NCI-H1092 (cell line): ENCODE measurements at regions not wholly inside any gene's neighbourhood (a gene's known extent, or its start where the extent isn't known, plus 50 kb on each side); places are given as distances from the start of the nearest gene placed in this dataset.

Experiments
- DNase-seq: peaks from one replicate; lab custom pipeline; 2025; lab: John Stamatoyannopoulos, UW

DNA sequence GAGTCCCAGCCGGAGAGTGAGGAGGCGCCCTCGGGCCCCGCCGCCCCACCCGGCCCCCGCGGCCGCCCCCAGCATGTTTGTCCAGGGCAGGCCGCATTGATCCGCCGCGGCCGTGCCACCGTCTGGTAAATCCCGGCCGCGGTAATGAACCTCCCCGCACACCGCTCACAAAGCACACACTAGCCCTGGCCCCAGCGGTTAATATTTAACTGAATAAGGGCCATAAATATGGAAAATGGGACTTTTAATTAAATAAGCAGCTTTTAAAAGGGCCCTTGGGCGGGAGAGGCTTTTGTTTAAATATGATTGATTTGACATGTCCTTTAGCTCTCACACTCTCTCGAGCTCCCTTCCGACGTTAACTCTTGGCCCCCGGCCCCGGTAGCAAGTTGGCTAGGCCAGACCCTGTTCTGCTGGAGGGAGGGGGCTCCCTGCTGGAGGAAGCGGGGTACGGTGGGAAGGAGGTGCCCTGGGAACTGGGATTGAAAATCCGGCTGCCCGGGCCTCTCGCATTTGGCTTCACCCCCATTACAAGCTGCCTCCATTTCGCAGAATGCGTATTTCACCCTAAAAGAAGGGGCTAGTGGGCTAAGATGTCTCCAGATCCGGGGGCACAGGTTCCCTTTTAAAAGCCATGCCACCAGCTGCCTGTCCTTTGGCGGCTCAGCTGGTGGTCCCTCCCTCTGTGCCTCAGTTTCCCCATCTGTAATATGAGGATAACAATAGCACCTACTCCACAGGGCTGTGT is 199.8 kb downstream of the RBM19 start:
- DNase-seq: no peak

DNA sequence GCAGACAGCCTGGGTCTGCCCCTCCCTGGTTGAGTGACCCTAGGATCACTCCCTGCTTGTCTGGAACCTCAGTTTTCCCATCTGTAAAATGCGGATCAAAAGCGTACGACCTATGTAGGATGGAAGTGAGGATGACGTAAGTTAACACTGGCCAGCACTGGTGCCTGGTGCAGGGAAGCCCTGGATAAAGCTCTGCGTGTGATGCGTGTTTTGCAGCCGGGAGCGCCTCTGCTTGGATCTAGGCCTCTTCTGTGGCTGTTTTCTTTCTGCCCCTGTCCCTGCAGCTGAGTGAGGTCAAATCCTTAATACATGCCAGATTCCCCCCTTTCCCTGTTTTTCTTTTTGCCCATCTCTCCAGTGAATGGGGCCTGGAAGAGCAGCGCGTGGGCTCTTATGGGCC is 201.5 kb downstream of the RBM19 start:
- DNase-seq: no peak

DNA sequence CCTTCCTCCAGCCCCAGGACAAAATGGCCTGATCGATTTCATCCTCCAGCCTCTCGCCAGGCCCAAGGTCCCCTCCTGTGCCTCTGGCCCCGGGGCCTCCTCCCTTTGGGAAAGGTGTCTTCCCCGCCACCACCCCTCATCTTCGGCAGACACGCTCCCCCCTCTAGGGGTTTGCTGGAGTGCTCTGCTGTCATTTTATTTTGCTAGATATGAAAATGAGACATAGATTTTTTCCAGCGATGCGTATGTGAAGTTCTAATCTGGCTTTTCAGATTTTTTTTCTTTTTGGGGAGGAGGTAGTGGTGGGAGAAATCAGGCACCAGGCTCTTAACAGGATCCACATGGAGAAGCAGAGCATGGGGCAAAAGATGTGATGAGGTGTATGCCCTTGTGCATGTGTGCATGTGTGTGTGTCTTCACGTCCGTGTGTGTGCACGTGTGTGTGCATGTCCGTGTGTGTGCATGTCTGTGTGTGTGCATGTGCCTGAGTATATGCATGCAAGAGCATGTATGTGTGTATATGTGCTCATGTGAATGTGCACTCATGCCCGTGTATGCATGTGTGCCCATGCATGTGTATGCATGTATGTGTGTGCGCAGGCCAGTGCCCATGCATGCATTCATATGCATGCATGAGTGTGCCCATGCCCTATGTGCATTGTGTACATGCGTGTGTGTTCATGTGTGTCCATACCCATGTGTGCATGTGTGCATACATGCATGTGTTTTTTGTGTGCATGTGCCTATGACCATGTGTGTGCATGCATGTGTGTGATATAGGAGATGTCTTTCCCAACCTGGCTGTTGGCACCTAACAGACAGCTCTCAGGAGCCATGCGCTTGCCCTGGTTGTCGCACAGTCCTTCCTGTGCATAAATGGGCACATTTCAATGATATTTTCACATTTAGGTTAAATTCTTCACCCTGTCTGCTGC is 203.0 kb downstream of the RBM19 start:
- DNase-seq: no peak

DNA sequence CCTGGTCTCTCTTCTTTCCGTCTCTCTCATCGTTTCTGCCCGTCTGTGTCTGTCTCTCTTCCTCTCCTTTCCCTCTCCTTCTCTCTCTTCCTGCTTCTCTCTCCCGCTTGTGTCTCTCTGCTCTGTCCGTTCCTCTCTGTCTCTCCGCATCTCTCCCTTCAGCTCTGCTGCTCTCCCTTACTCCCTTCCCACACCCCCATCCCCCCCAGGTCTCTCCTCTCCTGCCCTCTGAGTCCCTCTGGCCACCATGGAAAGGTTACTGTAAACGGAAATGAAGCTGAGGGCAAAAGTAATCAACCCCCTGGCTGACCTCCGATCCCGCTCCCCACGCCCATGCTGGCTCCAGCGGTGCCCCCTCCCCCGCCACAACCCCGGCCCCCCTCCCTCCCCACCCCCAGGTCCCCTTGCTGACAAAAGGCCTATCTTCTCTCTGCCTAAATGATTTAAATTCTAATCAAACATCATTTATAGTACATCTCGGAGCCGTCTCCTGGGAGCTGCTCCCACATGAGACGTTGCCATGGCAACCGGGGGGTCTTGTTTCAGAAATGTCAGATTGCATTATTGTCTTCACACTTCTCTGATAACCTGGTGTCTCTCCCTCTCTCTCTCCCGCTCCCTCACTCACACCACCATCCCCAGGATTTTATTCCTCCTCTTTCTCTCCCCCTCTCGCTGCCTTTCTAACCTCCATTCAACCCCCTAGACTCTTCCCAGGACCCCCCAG is 203.8 kb downstream of the RBM19 start:
- DNase-seq: peak; percentile 43

DNA sequence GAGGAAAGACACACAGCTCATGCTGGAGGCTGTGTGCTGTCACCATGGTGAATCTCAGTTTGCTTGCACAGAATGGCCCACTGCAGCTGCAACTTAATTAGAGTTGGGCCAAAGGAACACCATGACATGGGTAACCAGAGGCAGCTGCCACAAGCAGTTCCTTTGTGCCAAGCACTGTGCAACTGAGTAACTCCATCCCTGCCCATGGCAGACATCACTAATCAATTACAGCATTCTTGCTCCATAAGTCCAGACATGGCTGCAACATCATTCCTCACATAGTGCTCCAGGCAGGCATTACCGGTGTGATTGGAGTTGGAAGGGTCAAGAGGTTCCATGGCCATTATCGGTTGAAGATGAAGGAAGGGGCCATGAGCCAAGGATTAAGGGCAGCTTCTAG is 207.0 kb downstream of the RBM19 start:
- DNase-seq: no peak

DNA sequence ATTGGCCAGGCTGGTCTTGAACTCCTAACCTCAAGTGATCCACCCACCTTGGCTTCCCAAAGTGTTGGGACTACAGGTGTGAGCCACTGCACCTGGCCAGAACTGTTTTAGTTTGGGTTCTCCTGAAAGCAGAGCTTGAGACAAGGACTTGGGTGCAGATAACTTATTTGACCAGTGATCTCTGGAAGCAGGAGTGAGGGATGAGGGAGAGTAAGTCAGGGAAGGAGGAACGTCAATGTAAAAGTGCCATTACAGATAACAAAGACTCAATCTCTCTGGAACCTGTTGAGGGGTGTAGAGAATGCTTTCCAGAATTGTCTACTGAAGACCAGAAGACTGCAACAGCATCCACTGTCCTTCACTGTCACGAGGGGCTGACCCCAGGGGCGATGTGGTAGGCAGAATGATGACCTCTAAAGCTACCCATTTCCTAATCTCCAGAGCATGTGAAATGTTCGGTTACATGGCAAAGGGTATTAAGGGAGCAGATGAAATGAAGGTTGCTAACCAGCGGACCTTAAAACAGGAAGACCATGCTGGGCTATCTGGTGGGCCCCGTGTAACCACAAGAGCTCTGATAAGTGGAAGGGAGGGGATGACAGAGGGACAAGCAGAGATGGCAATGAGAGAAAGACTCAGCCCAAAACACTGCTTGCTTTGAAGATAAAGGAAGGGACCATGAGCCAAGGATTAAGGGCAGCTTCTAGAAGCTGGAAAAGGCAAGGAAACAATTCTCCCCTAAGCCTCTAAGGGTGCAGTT is 207.8 kb downstream of the RBM19 start:
- no peak for DNase-seq

DNA sequence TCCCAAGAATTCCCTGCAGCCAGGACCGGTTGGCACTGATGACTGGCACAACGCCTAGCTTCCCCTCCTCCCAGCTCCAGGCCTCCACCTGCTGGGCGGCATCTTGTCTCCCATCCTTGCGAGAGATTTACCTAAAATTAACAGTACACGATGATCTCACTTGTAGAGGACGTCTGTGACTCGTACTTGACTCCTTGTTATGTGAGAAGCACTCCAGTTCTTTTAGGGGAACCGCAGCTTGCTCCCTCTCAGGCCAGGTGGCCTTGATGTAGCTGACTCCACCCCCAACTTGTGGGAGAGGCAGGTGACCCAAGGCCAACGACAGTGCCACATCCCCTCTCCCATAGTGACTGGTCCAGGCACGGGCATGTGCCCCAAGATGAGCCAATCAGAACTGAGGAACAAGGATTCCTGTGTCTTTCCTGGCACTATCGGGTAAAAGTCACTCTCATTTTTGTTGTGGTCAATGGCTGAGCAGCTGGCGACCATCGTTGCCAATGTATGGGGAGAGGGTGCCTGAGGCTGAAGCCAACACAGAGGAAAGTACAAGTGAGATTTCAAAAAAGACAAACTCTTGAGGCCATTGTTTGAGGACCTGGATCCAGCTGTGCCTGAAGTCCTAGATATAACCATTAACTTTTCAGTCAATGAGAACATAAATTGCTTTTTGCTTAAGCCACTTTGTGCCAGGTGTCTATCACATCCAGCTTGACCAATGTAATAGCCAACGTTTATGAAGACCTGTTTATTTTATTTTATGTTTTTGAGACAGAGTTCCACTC is 208.7 kb downstream of the RBM19 start:
- DNase-seq: peak; percentile 21

DNA sequence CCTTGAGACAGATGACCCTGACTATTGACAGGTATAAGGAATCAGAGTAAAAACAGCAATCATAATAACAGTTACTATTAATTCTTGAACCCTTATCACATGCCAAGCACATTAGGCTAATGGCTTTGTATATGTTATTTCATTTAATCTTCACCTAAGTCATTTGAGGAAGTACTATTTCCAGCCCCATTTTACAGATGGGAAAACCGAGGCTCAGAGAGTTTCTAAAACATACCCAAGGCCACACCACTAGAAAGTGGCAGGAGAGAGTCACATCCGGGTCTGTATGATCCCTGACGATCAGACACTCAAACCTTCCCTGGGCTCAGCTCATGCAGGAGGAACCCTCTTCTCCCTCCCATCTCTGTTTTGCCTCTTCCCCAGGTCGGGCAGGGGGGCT is 209.5 kb downstream of the RBM19 start:
- no peak for DNase-seq

DNA sequence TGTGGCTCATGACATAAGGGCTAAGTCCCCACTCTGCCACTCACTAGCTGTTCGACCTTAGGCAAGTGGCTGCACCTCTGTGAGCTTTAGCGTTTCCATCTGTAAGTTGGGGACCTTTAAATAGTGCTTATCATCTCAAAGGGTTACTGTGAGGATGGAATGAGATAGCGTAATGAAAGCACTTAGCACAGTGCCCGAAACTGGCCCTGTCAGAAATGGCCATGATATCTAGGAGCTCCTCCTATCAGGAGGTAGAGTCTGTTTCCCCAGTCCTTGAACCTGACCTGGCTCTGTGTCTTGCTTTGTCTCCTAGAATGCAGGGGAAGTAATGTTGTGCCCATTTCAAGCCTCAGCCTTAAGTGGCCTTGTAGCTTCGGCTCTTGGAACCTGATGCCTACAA is 211.0 kb downstream of the RBM19 start:
- no peak for DNase-seq

DNA sequence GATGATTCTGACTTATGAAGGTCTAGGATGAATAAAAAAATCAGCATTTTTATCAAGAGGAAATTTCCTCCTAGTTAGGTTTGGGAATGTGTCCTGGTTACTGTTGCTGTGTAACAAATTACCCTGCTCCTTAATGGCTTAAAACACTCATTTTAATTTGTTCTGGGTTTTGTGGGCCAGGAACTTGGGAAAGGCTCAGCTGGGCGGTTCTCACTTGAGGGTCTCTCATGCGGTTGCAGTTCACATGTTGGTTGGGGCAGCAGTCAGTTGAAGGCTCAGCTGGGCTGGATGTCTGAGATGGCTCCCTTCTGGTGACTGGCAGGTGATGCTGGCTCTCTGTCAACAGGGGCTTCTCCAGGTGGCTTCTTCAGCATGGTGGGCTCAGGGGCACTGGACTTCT is 214.6 kb downstream of the RBM19 start:
- no peak for DNase-seq

DNA sequence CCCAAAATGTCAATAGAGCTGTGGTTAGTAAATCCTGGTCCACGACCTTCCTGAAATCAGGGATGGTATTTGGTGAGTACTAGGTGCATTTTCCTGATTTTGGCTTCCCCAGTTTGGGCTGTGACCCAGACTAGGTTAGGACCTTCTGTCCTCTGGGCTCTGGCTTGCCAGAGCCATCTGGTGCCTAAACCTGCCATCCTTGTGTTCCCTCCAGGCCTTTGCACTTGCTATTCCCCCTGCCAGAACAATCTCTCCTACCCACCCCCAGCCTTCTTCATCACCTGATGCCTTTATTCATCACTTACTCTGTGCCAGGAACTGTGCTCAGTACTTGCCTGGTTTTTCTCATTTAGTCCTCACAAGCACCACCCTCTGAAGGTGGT is 216.7 kb downstream of the RBM19 start:
- DNase-seq: no peak

DNA sequence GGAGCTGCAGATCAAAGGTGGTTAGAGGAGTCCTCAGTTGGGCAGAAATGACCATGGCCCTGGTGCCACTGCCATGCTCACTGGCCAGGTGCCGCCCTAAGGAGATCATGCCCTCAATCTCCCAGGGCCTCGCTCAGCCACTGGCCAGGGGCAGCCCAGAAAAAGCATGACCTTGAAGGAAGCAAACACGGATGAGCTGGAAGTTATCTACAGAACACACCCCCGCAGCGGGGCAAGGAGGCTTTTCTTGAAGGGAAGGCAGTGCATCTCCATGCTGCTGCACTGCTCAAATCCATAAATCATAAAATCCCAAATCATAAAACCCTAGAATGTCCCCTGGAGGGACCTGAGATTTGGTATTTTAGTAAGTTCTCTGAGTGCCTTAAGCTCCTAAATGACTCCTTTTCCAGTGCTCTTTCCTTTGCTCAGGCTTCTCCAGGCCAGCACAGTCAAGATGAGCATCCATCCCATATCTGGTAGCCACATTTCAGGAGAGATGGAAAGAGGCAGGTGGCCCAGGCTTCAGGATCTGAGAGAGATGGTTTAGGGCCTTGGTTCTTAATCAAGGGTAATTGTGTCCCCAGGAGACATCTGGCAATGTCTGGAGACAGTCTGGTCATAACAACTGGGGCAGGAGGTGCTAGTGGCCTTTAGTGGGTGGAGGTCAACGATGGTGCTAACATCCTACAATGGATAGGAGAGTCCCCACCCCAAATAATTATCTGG is 217.3 kb downstream of the RBM19 start:
- DNase-seq: no peak

DNA sequence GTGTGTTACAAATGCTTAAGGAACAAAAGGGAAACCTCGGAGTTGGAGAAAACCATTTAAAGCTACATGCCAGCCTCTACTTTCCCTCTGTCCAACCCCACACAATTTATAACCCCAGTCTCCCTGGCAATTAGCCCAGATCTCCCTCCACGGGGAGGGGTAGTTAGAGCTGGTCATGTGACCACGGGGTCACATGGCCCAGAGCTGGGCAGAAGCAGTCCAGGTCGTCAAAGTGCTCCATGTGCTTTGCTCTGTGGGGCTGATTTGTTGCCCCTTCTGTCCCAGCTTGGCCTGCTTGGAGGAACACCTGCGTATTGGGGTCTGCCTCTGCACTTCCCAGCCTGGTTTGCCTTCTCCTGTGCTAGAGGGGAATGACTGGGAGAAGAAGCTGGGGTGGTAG is 219.1 kb downstream of the RBM19 start:
- peak; percentile 11 for DNase-seq

DNA sequence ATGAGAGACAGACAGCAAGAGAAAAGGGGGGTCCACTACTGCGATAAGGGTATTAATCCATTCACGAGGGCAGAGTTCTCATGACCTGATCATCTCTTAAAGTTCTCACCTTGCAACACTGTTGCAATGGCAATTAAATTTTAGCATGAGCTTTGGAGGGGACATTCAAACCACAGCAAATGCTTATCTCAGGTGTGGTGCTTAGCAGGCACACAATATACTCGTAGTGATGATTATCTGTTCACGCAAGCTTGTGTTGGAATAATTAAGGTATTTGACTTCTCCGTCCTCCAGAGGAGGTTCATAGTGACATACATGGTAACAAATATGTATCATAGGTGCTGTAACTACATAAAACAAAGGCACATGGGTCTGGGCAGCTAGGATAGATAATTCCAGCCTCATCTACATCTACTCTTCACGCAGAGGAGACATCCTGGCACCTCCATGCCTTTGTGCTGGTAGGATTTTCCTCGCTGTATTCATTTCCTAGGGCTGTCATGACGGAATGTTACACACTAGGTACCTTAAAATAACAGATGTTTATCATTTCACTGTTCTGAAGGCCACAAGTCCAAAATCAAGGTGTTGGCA is 221.2 kb downstream of the RBM19 start:
- no peak for DNase-seq

DNA sequence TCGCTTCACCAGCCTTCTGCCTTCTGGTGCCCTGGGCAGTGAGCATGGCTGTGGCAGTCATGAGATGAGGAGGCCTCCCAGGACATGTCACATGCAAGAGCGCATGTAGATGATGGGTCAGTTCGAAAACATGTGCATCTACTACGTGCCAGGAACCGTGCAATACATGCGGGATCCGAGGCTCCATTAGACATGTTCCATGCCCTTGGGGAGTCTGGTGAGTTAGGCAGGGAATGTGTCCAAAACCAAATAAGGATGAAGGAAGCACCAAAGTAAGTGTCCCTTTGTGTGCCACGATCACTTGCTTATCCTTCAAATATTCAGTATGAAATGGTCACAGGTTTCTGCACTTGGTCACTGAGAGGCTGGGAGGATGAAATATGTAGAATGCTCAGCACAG is 223.3 kb downstream of the RBM19 start:
- no peak for DNase-seq

DNA sequence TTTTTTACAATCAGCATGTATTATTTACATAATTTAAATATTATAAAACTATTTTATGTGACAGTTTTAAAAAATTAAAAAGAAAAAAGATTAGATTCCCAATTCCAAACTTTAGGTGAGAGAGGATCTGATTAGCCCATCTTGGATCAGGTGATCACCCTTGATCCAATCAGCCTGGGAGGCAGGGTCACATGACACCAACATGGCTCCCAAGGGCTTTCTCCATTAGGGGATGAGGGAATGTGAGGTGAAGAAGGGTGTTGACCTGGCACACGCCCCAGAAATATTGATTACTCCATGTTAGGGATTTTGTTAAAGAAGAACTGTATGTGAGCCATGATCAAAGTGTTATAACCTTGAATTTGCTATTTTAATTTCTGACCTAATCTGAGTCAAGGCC is 225.4 kb downstream of the RBM19 start:
- no peak for DNase-seq

DNA sequence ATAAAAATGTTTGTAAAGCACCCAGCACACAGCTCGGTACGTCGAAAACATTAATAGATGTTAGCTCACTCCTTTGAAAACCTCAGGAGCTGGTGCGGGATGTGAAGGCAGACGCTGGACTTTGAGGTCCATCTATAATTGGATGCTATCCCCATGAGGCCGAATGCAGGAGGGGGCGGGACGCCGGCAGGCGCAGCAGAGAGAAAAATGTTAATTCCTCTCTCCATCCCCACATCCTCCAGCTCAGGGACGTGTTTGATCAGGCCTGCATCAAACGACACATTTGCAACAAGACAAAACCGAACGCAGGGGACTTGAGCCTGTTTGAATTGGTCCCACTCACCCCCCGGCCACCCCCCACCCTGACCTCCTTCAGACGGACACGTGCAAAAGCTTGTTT is 231.0 kb downstream of the RBM19 start:
- DNase-seq: no peak

DNA sequence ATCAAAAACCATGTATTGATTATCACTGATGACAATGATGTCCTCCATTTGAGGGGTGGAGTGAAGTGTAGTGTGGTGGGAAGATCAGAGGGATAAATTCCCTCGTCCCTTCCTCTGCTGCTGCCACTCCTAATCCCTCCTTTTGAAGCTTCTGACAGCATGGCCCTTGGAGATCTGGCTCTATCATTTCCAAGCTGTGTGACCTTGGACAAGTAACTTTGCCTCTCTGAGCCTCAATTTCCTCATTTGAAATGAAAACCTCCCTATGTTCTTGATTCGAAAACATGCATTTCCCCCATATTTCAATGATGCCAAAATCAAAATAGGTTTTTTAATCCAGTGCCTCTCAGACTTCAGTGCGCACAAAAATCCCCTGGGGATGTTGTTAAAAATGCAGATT is 231.6 kb downstream of the RBM19 start:
- no peak for DNase-seq

DNA sequence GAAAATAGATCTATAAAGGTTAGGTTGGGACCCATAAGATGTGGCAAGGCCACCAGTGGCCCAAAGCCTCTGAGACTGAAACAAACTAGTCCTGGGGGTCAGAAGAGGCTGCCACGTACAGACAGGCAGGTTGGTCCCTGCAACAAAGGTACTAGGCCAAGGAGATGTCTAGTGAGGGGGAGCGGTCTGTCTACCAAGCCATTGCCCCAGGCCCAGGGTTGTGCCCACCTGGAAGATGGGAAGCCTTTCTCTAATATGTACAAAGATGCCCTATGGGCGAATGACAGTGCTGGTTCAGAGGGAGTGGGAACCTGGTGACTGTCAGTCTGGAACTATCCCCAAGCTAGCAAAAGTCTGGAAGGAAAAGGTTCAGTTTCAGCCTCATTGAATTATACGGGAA is 233.2 kb downstream of the RBM19 start:
- no peak for DNase-seq

DNA sequence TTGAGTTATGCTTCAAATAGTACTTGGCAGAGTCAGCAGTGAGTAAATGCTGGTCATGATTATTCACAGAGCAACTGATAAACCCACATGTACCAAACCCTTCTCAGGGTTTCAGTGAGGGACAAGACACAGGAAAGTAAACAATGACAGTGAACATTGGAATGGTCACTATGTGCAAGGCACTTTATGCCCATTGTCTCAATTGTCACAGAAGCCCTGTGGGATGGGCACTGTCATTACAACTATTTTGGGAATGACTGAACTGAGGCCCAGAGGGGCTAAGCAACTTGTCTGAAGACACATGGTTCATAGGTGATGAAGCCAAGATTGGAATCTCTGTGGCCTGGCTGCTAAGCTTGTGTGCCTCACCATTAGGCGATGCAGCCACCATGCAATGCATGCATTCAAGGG is 238.5 kb downstream of the RBM19 start:
- DNase-seq: no peak
